ENCODE measurements at regions not wholly inside any gene's neighbourhood (a gene's known extent, or its start where the extent isn't known, plus 50 kb on each side); places are given as distances from the start of the nearest gene placed in this dataset.

DNA sequence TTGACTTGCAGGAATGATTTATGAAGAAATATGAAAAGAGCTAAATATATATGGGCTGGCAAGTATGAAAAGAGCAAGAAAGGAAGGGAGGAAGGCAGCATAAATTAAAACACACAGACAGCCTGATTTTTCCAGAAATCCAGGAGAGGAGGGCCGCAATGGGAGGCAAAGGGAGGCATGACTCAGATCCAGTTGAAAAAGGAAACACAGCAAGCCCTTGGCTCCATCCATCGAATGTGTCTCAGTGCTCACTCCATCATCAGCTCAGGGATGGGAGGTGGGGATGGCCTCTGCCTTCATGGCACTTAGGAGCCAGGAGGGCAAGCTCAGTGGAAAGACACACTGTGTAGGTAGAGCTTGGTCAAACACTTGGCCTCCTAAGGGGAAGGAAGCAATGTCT, 75.7 kb upstream of the PDZD8 start (continued):
- TF ChIP-seq, protein P1, sequence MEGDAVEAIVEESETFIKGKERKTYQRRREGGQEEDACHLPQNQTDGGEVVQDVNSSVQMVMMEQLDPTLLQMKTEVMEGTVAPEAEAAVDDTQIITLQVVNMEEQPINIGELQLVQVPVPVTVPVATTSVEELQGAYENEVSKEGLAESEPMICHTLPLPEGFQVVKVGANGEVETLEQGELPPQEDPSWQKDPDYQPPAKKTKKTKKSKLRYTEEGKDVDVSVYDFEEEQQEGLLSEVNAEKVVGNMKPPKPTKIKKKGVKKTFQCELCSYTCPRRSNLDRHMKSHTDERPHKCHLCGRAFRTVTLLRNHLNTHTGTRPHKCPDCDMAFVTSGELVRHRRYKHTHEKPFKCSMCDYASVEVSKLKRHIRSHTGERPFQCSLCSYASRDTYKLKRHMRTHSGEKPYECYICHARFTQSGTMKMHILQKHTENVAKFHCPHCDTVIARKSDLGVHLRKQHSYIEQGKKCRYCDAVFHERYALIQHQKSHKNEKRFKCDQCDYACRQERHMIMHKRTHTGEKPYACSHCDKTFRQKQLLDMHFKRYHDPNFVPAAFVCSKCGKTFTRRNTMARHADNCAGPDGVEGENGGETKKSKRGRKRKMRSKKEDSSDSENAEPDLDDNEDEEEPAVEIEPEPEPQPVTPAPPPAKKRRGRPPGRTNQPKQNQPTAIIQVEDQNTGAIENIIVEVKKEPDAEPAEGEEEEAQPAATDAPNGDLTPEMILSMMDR (IDR thresholded peaks at IDR 0.05): no peak
- no peak for TF ChIP-seq FOXM1 (IDR thresholded peaks at IDR 0.05; ENCODE audit: low read depth)
- no peak for TF ChIP-seq FOXJ3 (CRISPR knock-in tag; IDR thresholded peaks at IDR 0.05)
- no peak for TF ChIP-seq RXRA (IDR thresholded peaks at IDR 0.05; ENCODE audit: borderline replicate concordance, low read depth)
- TF ChIP-seq MEF2A (IDR thresholded peaks at IDR 0.05; ENCODE audit: borderline replicate concordance, low read depth): no peak
- no peak for TF ChIP-seq JUND (IDR thresholded peaks at IDR 0.05)
- TF ChIP-seq SMC3 (IDR thresholded peaks at IDR 0.05; ENCODE audit: low read depth, low read length): no peak
- TF ChIP-seq, protein P2, sequence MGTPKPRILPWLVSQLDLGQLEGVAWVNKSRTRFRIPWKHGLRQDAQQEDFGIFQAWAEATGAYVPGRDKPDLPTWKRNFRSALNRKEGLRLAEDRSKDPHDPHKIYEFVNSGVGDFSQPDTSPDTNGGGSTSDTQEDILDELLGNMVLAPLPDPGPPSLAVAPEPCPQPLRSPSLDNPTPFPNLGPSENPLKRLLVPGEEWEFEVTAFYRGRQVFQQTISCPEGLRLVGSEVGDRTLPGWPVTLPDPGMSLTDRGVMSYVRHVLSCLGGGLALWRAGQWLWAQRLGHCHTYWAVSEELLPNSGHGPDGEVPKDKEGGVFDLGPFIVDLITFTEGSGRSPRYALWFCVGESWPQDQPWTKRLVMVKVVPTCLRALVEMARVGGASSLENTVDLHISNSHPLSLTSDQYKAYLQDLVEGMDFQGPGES (IDR thresholded peaks at IDR 0.05; ENCODE audit: low read depth, low read length): no peak
- no peak for TF ChIP-seq SIN3A (IDR thresholded peaks at IDR 0.05; ENCODE audit: borderline replicate concordance, low read depth, low read length)
- TF ChIP-seq CHD2 (IDR thresholded peaks at IDR 0.05; ENCODE audit: low read length, partially characterized antibody): no peak

DNA sequence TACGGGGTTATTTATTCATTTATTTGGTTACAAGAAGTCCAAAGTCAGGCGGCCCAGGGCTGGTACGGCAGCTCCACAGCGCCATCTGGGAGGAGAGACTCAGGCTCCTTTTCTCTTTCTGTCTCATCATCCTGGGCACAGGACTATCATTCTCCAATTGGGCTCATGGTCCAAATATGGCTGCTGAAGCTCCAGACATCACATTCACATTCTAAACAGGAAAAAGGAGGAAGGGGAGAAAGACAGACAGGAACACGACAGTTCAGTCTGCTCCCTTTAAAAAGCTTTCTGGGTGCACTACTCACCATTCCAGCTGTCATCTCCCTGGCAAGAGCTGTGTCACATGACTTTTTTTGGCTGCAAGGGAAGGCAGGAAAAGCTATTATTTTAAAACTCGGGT, 74.4 kb upstream of the PDZD8 start:
- ChIA-PET CTCF (interaction anchor here (0.6 to 2.5 kb wide), 5 partner anchors 10 to 536 kb away, joined by 3 to 11 read pairs (median 4); no protein-coding TSS in a partner anchor), POLR2A (no interaction called here)

More for the DNA sequence above, 74.4 kb upstream of the PDZD8 start:
- Histone ChIP-seq H3K36me3 (replicated peaks in 1 of 2; ENCODE audit: control insufficient read depth in 1 of 2, insufficient read depth in 2 of 2, low read length in 1 of 2) (no peaks in the 10 kb centered on the region), H3K27ac (ENCODE audit: low read depth in 2 of 2, low read length in 1 of 2) (no peak overlapping the region), H3F3A (replicated peaks; ENCODE audit: insufficient read depth) (no peaks in the 10 kb centered on the region), H3K9me2 (no peaks in the 10 kb centered on the region), H3K9ac (no peak overlapping the region), H3K4me1 (ENCODE audit: control insufficient read depth in 1 of 2, insufficient read depth in 2 of 2, low read depth in 1 of 2, low read length in 1 of 2) (no peaks in the 10 kb centered on the region), H3K4me3 (ENCODE audit: low read depth in 2 of 2, low read length in 1 of 2) (no peak overlapping the region), H3K79me2 (ENCODE audit: insufficient read depth) (no peaks in the 10 kb centered on the region), H2AFZ (ENCODE audit: low read depth) (no peak overlapping the region), H3K27me3 (ENCODE audit: insufficient read depth) (no peaks in the 10 kb centered on the region), H3K9me3 (no peaks in the 10 kb centered on the region), H3K4me2 (no peak overlapping the region), H4K20me1 (ENCODE audit: insufficient read depth) (no peaks in the 10 kb centered on the region)
- TF ChIP-seq, protein P1 (IDR thresholded peaks at IDR 0.05): no peak
- TF ChIP-seq POLR2AphosphoS5 (IDR thresholded peaks at IDR 0.05; ENCODE audit: low read depth, low read length) (no peak), TCF12 (IDR thresholded peaks at IDR 0.05) (no peak), EZH2phosphoT487 (IDR thresholded peaks at IDR 0.05; ENCODE audit: borderline replicate concordance, low read depth) (no peak), TEAD4 (IDR thresholded peaks at IDR 0.05; ENCODE audit: borderline replicate concordance, insufficient read depth) (no peak)
- DNase-seq: no peak
- WGBS (ENCODE audit: low lambda C conversion rate): 39% methylated on average over 6 of the region's 6 CpGs

All from SK-N-SH (cell line).